ENCODE measurements at regions not wholly inside any gene's neighbourhood (a gene's known extent, or its start where the extent isn't known, plus 50 kb on each side); places are given as distances from the start of the nearest gene placed in this dataset.
"Not testable (repeated sequence)": the region's sequence is repeated elsewhere in the genome, so short reads cannot be mapped to it uniquely, and the experiment has no call there.

DNA sequence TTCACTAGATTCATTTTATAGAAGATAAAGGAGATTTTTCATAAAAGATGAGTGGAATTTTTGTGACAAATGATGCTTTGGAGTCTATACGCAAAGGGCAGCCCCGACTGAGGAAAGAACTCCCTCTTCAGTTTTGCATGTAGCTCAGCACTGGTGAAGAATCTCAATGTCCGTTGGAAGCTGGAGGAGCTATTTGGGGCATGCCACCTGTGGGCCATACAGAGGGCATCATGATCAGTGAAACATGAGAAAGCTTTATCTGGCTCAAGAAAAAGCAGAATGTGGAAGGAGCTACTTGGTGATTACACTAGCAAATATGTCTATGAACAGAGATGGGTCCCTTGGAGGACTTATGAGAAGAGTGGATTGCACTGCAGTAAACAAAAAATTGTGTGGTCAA is 1359.3 kb downstream of the REEP3 start:
- no peak overlapping the region for H3K27ac ChIP-seq (ENCODE audit: low read depth, low read length, poor library complexity, severe bottlenecking)
- H3K9me3 ChIP-seq (ENCODE audit: low read depth, low read length, poor library complexity, severe bottlenecking) = no peaks in the 10 kb centered on the region
- POLR2A ChIA-PET (ENCODE audit: low non-redundant PET) = no interaction called here
- intact Hi-C loops (cut with micrococcal nuclease; ENCODE audit: unreplicated experiment) = no loop called here
- H3K4me1 ChIP-seq (ENCODE audit: insufficient read depth, low read length, poor library complexity, severe bottlenecking) = no peaks in the 10 kb centered on the region
- no TSS peak for BruUV-seq (replicated peaks)
- CTCF ChIA-PET = no interaction called here
- no peaks in the 10 kb centered on the region for H3K36me3 ChIP-seq (ENCODE audit: insufficient read depth, low read length, poor library complexity, severe bottlenecking)
- no peak overlapping the region for H3K4me3 ChIP-seq (ENCODE audit: low read depth, low read length, poor library complexity, severe bottlenecking)
- H3K27me3 ChIP-seq (replicated peaks; ENCODE audit: insufficient read depth, low read depth, low read length, poor library complexity) = no peaks in the 10 kb centered on the region
- TF ChIP-seq EZH2 (IDR thresholded peaks at IDR 0.05; ENCODE audit: borderline replicate concordance, low read depth, low read length, poor library complexity, severe bottlenecking) = no peak
- TF ChIP-seq, protein P1, sequence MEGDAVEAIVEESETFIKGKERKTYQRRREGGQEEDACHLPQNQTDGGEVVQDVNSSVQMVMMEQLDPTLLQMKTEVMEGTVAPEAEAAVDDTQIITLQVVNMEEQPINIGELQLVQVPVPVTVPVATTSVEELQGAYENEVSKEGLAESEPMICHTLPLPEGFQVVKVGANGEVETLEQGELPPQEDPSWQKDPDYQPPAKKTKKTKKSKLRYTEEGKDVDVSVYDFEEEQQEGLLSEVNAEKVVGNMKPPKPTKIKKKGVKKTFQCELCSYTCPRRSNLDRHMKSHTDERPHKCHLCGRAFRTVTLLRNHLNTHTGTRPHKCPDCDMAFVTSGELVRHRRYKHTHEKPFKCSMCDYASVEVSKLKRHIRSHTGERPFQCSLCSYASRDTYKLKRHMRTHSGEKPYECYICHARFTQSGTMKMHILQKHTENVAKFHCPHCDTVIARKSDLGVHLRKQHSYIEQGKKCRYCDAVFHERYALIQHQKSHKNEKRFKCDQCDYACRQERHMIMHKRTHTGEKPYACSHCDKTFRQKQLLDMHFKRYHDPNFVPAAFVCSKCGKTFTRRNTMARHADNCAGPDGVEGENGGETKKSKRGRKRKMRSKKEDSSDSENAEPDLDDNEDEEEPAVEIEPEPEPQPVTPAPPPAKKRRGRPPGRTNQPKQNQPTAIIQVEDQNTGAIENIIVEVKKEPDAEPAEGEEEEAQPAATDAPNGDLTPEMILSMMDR (conservative IDR thresholded peaks at IDR 0.05; ENCODE audit: low read depth, low read length) = no peak
- DNase-seq (ENCODE audit: low spot score) = no peak

DNA sequence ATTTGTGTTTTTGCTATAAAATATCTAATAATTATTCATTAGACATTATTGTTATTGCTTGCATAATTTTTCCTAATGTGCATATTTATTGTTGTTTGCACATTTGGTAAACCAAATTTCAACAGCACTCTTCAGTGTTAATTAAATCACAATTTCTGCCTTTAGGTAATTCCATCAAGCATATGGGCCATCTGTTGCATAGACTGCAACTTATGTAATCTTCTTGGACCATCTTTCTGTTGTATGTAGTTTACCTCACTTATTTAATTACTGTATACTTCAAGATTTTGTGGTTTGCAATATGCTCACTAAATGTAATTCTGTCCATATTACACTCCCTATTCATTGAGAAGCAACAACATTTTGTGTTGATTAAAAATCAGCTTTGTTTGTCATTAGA is 1360.1 kb downstream of the REEP3 start:
- no peaks in the 10 kb centered on the region for H3K4me1 ChIP-seq (ENCODE audit: insufficient read depth, low read length, poor library complexity, severe bottlenecking)
- H3K27ac ChIP-seq (ENCODE audit: low read depth, low read length, poor library complexity, severe bottlenecking) = no peak overlapping the region
- CTCF ChIA-PET = no interaction called here
- intact Hi-C loops (cut with micrococcal nuclease; ENCODE audit: unreplicated experiment) = no loop called here
- TF ChIP-seq EZH2 (IDR thresholded peaks at IDR 0.05; ENCODE audit: borderline replicate concordance, low read depth, low read length, poor library complexity, severe bottlenecking) = no peak
- TF ChIP-seq, protein P1 (conservative IDR thresholded peaks at IDR 0.05; ENCODE audit: low read depth, low read length) = no peak
- no peaks in the 10 kb centered on the region for H3K9me3 ChIP-seq (ENCODE audit: low read depth, low read length, poor library complexity, severe bottlenecking)
- POLR2A ChIA-PET (ENCODE audit: low non-redundant PET) = no interaction called here
- BruUV-seq (replicated peaks) = no TSS peak
- no peaks in the 10 kb centered on the region for H3K36me3 ChIP-seq (ENCODE audit: insufficient read depth, low read length, poor library complexity, severe bottlenecking)
- no peak for DNase-seq (ENCODE audit: low spot score)
- no peak overlapping the region for H3K4me3 ChIP-seq (ENCODE audit: low read depth, low read length, poor library complexity, severe bottlenecking)
- no peaks in the 10 kb centered on the region for H3K27me3 ChIP-seq (replicated peaks; ENCODE audit: insufficient read depth, low read depth, low read length, poor library complexity)

DNA sequence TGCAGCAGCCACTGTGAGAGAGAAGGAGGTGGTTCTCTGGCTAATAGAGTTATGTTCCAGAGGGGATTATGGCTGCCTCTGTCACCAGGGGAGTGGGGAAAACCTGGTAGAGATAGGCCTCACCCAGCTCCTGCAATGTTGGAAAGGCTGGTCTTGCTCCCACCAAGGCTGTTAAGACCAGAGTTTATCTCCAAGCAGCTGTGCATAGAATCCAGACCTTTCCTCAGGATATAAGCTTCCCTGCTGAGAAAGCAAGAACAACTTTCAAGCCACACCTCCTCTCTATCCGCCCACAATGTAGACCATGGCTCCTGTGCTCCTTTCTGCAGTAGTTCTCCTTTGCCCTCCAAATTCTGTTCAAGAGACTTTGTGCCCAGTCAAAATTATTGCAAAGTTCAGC is 1375.4 kb downstream of the REEP3 start:
- no TSS peak for BruUV-seq (replicated peaks)
- TF ChIP-seq, protein P1 (conservative IDR thresholded peaks at IDR 0.05; ENCODE audit: low read depth, low read length) = no peak
- H3K27me3 ChIP-seq (replicated peaks; ENCODE audit: insufficient read depth, low read depth, low read length, poor library complexity) = no peaks in the 10 kb centered on the region
- no peaks in the 10 kb centered on the region for H3K36me3 ChIP-seq (ENCODE audit: insufficient read depth, low read length, poor library complexity, severe bottlenecking)
- intact Hi-C loops (cut with micrococcal nuclease; ENCODE audit: unreplicated experiment) = no loop called here
- POLR2A ChIA-PET (ENCODE audit: low non-redundant PET) = no interaction called here
- no peak overlapping the region for H3K27ac ChIP-seq (ENCODE audit: low read depth, low read length, poor library complexity, severe bottlenecking)
- CTCF ChIA-PET = no interaction called here
- DNase-seq (ENCODE audit: low spot score) = no peak
- H3K9me3 ChIP-seq (ENCODE audit: low read depth, low read length, poor library complexity, severe bottlenecking) = peaks cover 12% of the 10 kb centered on the region
- H3K4me3 ChIP-seq (ENCODE audit: low read depth, low read length, poor library complexity, severe bottlenecking) = no peak overlapping the region
- no peaks in the 10 kb centered on the region for H3K4me1 ChIP-seq (ENCODE audit: insufficient read depth, low read length, poor library complexity, severe bottlenecking)

DNA sequence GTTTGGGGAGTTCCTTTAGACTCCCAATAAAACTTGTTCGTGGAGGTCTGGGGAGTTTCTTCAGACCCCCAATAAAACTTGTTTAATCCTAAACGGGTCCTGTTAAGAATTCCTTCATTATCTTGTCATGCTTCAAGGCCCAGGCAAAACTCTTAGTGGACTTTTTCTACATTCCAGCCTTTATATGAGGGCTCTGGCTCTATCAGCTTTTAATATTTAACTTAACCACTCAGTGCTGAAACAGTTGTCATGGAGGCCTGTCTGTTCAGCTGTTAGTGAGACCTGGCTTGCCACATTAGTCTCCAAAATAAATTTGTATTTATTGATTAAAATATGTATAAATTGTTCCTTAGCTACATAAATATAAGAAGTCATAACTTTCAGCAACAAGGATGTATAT is 1385.1 kb downstream of the REEP3 start:
- H3K36me3 ChIP-seq (ENCODE audit: insufficient read depth, low read length, poor library complexity, severe bottlenecking); CTCF ChIA-PET; H3K27me3 ChIP-seq (replicated peaks; ENCODE audit: insufficient read depth, low read depth, low read length, poor library complexity); H3K4me3 ChIP-seq (ENCODE audit: low read depth, low read length, poor library complexity, severe bottlenecking); DNase-seq (ENCODE audit: low spot score); BruUV-seq (replicated peaks); POLR2A ChIA-PET (ENCODE audit: low non-redundant PET); H3K4me1 ChIP-seq (ENCODE audit: insufficient read depth, low read length, poor library complexity, severe bottlenecking); H3K27ac ChIP-seq (ENCODE audit: low read depth, low read length, poor library complexity, severe bottlenecking); H3K9me3 ChIP-seq (ENCODE audit: low read depth, low read length, poor library complexity, severe bottlenecking); intact Hi-C loops (cut with micrococcal nuclease; ENCODE audit: unreplicated experiment): not testable (repeated sequence)

DNA sequence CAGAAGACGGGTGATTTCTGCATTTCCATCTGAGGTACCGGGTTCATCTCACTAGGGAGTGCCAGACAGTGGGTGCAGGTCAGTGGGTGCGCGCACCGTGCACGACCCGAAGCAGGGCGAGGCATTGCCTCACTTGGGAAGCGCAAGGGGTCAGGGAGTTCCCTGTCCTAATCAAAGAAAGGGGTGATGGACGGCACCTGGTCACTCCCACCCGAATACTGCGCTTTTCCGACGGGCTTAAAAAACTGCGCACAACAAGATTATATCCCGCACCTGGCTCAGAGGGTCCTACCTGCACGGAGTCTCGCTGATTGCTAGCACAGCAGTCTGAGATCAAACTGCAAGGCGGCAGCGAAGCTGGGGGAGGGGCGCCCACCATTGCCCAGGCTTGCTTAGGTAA is 1403.1 kb downstream of the REEP3 start:
- H3K27me3 ChIP-seq (replicated peaks; ENCODE audit: insufficient read depth, low read depth, low read length, poor library complexity); H3K4me3 ChIP-seq (ENCODE audit: low read depth, low read length, poor library complexity, severe bottlenecking); H3K36me3 ChIP-seq (ENCODE audit: insufficient read depth, low read length, poor library complexity, severe bottlenecking); H3K4me1 ChIP-seq (ENCODE audit: insufficient read depth, low read length, poor library complexity, severe bottlenecking); H3K27ac ChIP-seq (ENCODE audit: low read depth, low read length, poor library complexity, severe bottlenecking); CTCF ChIA-PET; DNase-seq (ENCODE audit: low spot score); H3K9me3 ChIP-seq (ENCODE audit: low read depth, low read length, poor library complexity, severe bottlenecking); BruUV-seq (replicated peaks); intact Hi-C loops (cut with micrococcal nuclease; ENCODE audit: unreplicated experiment); POLR2A ChIA-PET (ENCODE audit: low non-redundant PET): not testable (repeated sequence)

All from A673 (cell line).